Kidney capillary endothelial cell (primary cell): ENCODE measurements at regions not wholly inside any gene's neighbourhood (a gene's known extent, or its start where the extent isn't known, plus 50 kb on each side); places are given as distances from the start of the nearest gene placed in this dataset.
"Not testable (repeated sequence)": the region's sequence is repeated elsewhere in the genome, so short reads cannot be mapped to it uniquely, and the experiment has no call there.

Experiments
- DNase-seq: peaks from one replicate; pipeline ENCODE4 v3.0.0-alpha.2; 2018; ENCODE audit warnings: low spot score

- no peak for DNase-seq
Measured at GRCh38 chr3:135558150-135558783, 407.3 kb upstream of the PPP2R3A start.

DNA sequence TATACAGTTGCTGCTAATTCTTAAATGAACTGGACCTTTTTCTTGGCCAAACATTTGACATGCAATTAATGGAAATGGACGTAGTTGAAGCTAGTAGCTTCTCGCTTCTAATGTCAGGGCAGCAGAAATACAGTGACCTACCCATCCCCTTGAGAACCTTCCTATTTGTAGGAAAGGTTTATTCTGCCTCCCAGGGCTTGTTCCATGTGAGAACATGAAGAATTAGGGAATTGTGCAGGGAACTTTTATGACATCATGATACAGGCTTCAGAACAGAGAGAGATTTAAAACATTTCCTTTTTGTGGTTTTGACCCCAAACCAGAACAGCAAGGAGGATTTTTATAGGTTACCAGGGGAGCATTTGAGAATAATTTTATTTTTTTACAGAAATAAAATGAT, 406.6 kb upstream of the PPP2R3A start:
- no peak for DNase-seq

DNA sequence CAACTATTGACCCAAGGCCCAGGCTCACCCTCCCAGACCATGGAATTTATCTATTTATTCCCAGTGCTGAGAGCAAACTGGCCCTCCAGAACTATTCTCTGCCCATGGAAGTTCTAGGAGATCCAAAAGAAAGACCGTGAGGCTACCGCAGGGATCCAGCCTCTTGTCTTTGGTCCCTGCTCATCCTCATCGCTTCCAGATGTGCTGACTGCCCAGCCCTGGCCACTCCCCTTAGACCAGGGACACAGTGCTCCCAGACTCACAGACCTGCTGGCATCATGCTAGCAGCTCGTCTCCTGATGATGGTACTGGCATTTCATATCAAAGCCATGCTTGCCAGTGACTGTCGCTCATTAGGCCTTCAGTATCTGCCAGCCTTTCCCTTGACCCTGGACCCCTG, 405.7 kb upstream of the PPP2R3A start:
- no peak for DNase-seq

DNA sequence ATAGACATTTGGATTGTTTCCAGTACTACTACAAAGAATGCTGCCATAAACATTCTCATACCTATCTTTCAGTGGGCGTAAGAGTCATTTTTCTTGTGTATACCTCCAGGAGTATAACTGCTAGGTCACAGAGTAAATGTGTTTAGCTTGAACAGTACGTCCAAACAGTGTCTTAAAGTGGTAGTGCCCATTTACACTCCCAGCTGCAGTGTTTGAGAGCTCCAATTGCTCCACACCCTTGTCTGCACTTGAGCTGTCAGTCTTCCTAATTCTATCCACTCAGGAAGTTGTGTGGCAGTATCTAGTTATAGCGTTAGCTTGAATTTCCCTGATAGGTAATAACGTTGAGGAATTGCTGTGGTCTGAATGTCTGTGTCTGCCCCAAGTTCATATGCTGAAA, 404.7 kb upstream of the PPP2R3A start:
- DNase-seq, result no peak

- no peak for DNase-seq
Measured at GRCh38 chr3:135564696-135565095, 400.8 kb upstream of the PPP2R3A start.

DNA sequence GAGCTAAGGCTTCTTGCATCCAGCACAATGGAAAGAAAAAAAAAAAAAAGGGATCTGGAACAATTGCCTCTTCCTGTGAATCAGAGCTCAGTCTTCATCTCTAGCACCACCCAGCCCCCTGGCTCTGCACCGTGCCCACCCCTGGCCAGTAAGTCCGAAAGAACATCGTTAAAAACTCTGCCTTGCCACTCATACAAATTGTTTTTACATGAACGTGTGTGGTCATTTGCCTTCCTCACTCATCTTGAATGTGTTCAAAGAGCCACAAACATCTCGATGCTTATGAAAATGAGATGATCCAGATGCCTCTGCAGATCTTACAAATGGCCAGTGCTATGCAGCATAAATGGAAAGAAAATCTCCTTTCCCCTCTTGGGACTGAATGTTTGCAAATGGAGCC, 400.0 kb upstream of the PPP2R3A start:
- DNase-seq, result no peak

GRCh38 chr3:135567223-135567622, 398.3 kb upstream of the PPP2R3A start:
- no peak for DNase-seq

GRCh38 chr3:135576751-135577150, 388.8 kb upstream of the PPP2R3A start:
- DNase-seq, result no peak

DNA sequence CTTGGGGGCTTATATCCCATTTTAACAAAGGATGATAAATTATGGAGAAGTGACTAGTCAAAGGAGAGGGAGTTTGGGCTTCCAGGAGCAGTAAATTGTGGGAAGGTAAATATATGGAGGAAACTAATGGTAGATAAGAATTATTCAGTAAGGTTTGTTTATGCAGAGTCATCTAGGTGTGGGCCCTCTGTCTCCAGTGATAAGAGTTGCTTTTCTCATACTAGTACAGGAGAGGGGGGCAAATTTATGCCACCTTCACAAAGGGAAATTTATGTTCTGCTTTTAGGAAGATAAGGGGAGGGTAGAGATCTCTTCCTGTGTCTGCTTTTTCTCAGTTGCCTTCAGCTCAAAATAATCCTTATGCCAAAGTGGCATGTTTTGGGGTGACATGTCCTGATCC, 383.7 kb upstream of the PPP2R3A start:
- no peak for DNase-seq

- no peak for DNase-seq
Measured at GRCh38 chr3:135582800-135583199, 382.7 kb upstream of the PPP2R3A start.

- DNase-seq, result no peak
Measured at GRCh38 chr3:135596563-135596962, 369.0 kb upstream of the PPP2R3A start.

GRCh38 chr3:135597855-135598254, 367.7 kb upstream of the PPP2R3A start:
- DNase-seq, result no peak

DNA sequence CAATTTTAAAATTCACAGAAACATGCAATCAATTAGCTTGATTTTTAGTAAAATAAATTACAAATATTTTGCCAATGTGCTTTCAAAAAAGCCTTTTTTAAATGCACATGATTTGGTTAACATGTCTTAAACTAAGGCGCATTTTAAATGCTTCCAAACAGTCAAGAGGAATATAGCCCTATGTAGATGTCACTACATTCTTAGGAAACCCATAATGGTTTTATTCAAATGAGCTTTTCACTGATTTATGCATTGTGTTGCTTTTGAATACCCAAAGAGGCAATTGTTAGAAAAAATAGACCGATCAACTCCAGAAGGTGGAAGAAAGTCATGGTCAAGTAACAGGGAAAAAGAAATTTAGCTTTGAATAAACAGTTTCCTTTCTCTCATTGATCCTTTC, 366.9 kb upstream of the PPP2R3A start:
- no peak for DNase-seq

- DNase-seq, result not testable (repeated sequence)
Measured at GRCh38 chr3:135604512-135604911, 361.0 kb upstream of the PPP2R3A start.

DNA sequence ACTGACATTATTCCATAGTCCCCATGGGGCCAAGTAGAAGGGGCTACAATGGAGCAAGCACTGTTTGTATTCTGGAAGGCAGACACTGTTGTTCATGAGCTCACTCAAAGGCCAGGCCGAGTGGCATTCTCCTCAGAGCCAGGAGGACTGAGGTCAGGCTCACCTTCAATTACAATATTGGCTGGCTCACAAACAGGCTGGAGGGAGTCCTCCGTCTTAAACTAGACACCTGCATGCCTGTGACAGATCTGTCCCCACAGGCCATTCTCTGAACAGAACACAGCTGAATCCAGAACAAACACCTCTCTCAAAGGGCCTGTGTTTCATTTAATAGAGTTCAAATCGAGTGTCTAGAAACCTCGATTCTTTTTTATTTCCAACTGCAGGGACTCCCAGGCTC, 347.4 kb upstream of the PPP2R3A start:
- DNase-seq, result no peak

GRCh38 chr3:135621184-135621920, 344.2 kb upstream of the PPP2R3A start:
- no peak for DNase-seq

DNA sequence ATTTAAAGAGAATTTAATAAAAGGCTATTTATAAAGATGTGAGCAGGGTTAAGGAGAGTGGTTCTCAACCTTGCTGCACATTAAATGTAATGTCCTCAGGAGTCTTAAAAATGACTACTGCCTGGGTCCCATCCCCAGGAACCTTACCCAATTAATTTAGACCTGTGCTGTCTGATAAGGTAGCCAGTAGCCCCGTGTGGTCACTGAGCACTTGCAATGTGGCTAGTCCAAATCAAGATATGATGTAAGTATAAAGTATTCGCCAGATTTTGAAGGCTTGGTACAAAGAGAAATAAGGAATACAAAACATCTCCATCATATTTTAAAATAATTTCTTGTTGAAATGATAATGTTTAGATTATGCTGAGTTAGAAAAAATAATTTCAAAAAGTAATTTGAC, 343.3 kb upstream of the PPP2R3A start:
- DNase-seq, result no peak

DNA sequence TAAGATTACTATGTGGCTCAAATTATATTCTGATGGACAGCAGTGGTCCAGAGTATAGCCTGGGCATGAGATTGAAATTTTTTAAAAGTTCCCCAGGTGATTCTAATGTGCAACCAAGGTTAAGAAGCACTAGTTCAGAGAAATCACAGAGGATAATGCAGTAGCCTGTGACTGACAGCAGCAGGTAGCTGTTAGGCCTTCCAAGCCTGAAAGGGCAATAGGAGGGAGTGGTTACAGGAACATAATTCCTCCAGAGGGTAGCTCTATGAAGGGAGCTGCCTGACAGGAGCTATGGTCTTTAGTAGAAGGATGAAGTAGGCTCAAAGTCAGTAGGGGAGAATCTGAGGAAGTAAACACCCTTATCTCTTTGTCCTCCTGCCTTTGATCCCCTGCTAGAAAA, 342.9 kb upstream of the PPP2R3A start:
- DNase-seq, result no peak

DNA sequence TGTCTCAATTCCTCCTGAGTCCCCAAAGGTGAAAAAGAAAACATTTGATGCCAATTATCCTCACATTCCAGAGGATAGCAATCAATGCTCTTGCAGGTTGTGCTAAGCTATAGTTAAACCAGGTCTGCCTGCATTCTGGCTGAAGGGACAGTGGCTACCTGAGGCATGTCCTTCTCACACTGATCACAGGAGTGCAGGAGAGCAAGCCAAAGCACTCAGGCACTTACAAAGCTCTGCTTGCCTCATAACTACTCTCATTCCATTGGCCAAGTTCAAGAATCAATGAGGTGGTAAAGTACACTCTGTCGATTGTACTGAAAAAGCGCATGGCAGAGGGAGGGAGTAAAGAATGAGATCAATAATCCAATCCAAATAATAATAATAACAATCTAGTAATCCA, 342.0 kb upstream of the PPP2R3A start:
- no peak for DNase-seq

GRCh38 chr3:135627057-135627456, 338.5 kb upstream of the PPP2R3A start:
- no peak for DNase-seq

GRCh38 chr3:135629701-135630408, 335.7 kb upstream of the PPP2R3A start:
- no peak for DNase-seq

- no peak for DNase-seq
Measured at GRCh38 chr3:135632556-135633065, 332.9 kb upstream of the PPP2R3A start.

- DNase-seq, result no peak
Measured at GRCh38 chr3:135633078-135633477, 332.4 kb upstream of the PPP2R3A start.
